ENCODE measurements at regions not wholly inside any gene's neighbourhood (a gene's known extent, or its start where the extent isn't known, plus 50 kb on each side); places are given as distances from the start of the nearest gene placed in this dataset.

- no peak for TF ChIP-seq CTCF (IDR thresholded peaks at IDR 0.05)
- TF ChIP-seq EP300 (IDR thresholded peaks at IDR 0.05): no peak
- TF ChIP-seq, protein P1, sequence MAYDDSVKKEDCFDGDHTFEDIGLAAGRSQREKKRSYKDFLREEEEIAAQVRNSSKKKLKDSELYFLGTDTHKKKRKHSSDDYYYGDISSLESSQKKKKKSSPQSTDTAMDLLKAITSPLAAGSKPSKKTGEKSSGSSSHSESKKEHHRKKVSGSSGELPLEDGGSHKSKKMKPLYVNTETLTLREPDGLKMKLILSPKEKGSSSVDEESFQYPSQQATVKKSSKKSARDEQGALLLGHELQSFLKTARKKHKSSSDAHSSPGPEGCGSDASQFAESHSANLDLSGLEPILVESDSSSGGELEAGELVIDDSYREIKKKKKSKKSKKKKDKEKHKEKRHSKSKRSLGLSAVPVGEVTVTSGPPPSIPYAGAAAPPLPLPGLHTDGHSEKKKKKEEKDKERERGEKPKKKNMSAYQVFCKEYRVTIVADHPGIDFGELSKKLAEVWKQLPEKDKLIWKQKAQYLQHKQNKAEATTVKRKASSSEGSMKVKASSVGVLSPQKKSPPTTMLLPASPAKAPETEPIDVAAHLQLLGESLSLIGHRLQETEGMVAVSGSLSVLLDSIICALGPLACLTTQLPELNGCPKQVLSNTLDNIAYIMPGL (CRISPR knock-in tag; IDR thresholded peaks at IDR 0.05; ENCODE audit: borderline replicate concordance): no peak
- no peak for TF ChIP-seq MAZ (IDR thresholded peaks at IDR 0.05; ENCODE audit: borderline replicate concordance, low read depth, low read length)
- TF ChIP-seq ZNF302 (CRISPR knock-in tag; IDR thresholded peaks at IDR 0.05): no peak
- TF ChIP-seq RCOR1 (IDR thresholded peaks at IDR 0.05; ENCODE audit: low read depth, low read length): no peak
- TF ChIP-seq PHF8 (IDR thresholded peaks at IDR 0.05; ENCODE audit: borderline replicate concordance, low read depth): no peak
- TF ChIP-seq BHLHE40 (IDR thresholded peaks at IDR 0.05; ENCODE audit: low read depth, low read length): no peak
- TF ChIP-seq, protein P2, sequence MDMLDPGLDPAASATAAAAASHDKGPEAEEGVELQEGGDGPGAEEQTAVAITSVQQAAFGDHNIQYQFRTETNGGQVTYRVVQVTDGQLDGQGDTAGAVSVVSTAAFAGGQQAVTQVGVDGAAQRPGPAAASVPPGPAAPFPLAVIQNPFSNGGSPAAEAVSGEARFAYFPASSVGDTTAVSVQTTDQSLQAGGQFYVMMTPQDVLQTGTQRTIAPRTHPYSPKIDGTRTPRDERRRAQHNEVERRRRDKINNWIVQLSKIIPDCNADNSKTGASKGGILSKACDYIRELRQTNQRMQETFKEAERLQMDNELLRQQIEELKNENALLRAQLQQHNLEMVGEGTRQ (IDR thresholded peaks at IDR 0.05): no peak
- no peak for TF ChIP-seq NR3C1 (IDR thresholded peaks at IDR 0.05)
- TF ChIP-seq RARB (CRISPR knock-in tag; IDR thresholded peaks at IDR 0.05): no peak
- no peak for TF ChIP-seq ELK1 (IDR thresholded peaks at IDR 0.05; ENCODE audit: low read depth, low read length)
These were observed 1016.0 kb downstream of the FAM181B start for GRCh38 chr11:81717695-81718094.
